PC-3 (cell line): ENCODE measurements at regions not wholly inside any gene's neighbourhood (a gene's known extent, or its start where the extent isn't known, plus 50 kb on each side); places are given as distances from the start of the nearest gene placed in this dataset.
"Not testable (repeated sequence)": the region's sequence is repeated elsewhere in the genome, so short reads cannot be mapped to it uniquely, and the experiment has no call there.

Experiments used
- CTCF ChIP-seq: fragments of 300-600 bp; sonication (generic); conservative IDR thresholded peaks from 2 replicates; pipeline ENCODE4 v1.5.1; 2017; ENCODE audit warnings: antibody characterized with exemption, low read depth, mild to moderate bottlenecking, low read length
- EZH2phosphoT487 ChIP-seq: fragments of 300-600 bp; sonication (generic); IDR thresholded peaks from 2 replicates; pipeline ENCODE4 v1.6.1; 2018; ENCODE audit warnings: mild to moderate bottlenecking, antibody characterized with exemption, low read length, borderline replicate concordance

- not testable (repeated sequence) for TF ChIP-seq CTCF, EZH2phosphoT487
These were observed 63.7 kb upstream of the SOX11 start for GRCh38 chr2:5628484-5628883.
